ENCODE measurements at regions not wholly inside any gene's neighbourhood (a gene's known extent, or its start where the extent isn't known, plus 50 kb on each side); places are given as distances from the start of the nearest gene placed in this dataset.

DNA sequence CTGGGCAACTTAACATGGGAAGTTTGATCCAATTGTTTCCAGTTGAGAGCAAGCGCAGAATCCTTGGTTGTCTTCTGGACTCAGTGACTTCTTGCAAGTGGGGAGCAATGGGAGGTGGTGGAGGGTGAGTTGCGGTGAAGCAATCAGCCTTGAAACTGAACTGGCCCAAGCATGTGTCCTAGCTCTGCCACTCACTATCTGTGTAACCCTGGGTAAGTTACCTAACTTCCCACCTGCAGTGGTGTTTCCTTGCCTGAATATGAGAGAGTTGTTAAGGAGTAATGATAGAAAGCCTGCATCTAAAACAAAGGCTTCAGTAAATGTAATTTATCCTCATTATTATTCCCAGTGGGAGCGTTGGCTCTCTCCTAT is 132.5 kb upstream of the NFIA start:
- no peaks in the 10 kb centered on the region for H3K9me3 ChIP-seq
- TF ChIP-seq, protein P1, sequence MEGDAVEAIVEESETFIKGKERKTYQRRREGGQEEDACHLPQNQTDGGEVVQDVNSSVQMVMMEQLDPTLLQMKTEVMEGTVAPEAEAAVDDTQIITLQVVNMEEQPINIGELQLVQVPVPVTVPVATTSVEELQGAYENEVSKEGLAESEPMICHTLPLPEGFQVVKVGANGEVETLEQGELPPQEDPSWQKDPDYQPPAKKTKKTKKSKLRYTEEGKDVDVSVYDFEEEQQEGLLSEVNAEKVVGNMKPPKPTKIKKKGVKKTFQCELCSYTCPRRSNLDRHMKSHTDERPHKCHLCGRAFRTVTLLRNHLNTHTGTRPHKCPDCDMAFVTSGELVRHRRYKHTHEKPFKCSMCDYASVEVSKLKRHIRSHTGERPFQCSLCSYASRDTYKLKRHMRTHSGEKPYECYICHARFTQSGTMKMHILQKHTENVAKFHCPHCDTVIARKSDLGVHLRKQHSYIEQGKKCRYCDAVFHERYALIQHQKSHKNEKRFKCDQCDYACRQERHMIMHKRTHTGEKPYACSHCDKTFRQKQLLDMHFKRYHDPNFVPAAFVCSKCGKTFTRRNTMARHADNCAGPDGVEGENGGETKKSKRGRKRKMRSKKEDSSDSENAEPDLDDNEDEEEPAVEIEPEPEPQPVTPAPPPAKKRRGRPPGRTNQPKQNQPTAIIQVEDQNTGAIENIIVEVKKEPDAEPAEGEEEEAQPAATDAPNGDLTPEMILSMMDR (IDR thresholded peaks at IDR 0.05) = no peak
- peak in 3 of 4 donors; percentile 32 to 54 (median 47) for ATAC-seq
- H3K36me3 ChIP-seq (ENCODE audit: insufficient read depth in 1 of 2, low read depth in 1 of 2) = no peaks in the 10 kb centered on the region
- H3K4me3 ChIP-seq = no peak overlapping the region
- WGBS, 3 donors = 85 to 91% (median 86%) methylated on average over 3 of the region's 3 CpGs
- peaks cover 16% of the 10 kb centered on the region for H3K4me1 ChIP-seq
- intact Hi-C loops (cut with DNase I) = loop anchor here in 1 of 2 donors (10.0 kb wide), 1 partner anchor 85 kb away; no protein-coding TSS in a partner anchor
- no peaks in the 10 kb centered on the region for H3K27me3 ChIP-seq (ENCODE audit: insufficient read depth in 3 of 3, low read length in 2 of 3)
- no peak overlapping the region for H3K27ac ChIP-seq
- no peak for DNase-seq

DNA sequence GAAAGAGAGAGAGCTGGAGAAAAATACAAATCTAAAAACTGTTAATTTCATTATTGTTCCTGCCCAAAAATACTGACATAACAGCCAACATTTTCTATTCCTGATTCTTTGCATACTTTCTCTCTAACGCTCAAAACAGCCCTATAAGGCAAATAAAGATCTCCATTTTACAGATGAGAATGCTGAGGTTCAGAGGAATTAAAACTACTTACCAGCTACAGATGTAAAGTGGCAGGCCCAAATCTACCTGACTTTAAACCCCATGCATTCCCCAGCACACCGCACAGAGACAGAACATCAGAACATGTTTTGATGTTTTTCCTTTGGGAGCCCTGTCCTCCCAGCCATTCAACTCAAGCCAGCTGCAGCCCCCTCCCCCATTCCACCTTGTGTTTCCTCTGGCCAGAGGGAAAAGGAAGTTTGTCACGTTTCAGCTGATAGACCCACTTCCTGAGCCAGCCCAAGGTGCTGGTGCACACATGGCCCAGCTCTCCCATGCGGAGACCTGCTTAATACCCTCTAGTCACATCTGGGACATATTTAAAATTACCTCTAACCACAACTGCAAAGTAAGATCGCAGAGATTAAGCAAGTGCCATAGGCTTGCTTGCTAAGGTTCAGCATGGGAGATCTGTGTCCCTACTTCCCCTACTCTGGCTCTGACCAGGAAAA is 133.1 kb upstream of the NFIA start:
- H3K9me3 ChIP-seq = no peaks in the 10 kb centered on the region
- intact Hi-C loops (cut with DNase I) = loop anchor here in 1 of 2 donors (10.0 kb wide), 1 partner anchor 84 kb away; no protein-coding TSS in a partner anchor
- no peak overlapping the region for H3K27ac ChIP-seq
- ATAC-seq = peak in 1 of 4 donors; percentile 8
- DNase-seq = no peak
- peaks cover 16% of the 10 kb centered on the region for H3K4me1 ChIP-seq
- H3K36me3 ChIP-seq (ENCODE audit: insufficient read depth in 1 of 2, low read depth in 1 of 2) = no peaks in the 10 kb centered on the region
- TF ChIP-seq, protein P1 (IDR thresholded peaks at IDR 0.05) = no peak
- H3K27me3 ChIP-seq (ENCODE audit: insufficient read depth in 3 of 3, low read length in 2 of 3) = no peaks in the 10 kb centered on the region
- no peak overlapping the region for H3K4me3 ChIP-seq
- 64 to 71% (median 68%) methylated on average over 5 of the region's 5 CpGs for WGBS, 3 donors

DNA sequence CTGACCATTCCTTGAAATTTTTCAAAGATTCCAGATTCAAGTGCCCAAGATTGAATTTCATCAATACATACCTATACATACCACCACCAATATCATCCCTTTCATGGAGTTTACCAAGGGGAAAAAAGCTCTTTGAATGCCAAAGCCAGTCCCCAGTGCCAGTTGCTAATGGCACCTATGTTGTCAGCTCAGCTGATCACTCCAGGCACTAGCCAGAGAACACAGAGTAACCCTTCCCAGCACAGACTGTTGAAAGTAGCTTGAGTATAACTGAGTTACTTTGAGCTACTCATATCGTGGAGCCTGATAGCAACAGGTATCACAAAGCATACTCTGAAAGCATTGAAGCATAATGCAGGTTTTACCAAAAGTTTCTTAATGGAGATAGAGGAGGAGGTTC is 133.9 kb upstream of the NFIA start:
- no peak for DNase-seq
- H3K27me3 ChIP-seq (ENCODE audit: insufficient read depth in 3 of 3, low read length in 2 of 3) = no peaks in the 10 kb centered on the region
- 27 to 48% (median 47%) methylated on average over 1 of the region's 1 CpG for WGBS, 3 donors
- H3K36me3 ChIP-seq (ENCODE audit: insufficient read depth in 1 of 2, low read depth in 1 of 2) = no peaks in the 10 kb centered on the region
- intact Hi-C loops (cut with DNase I) = loop anchor here in 1 of 2 donors (10.0 kb wide), 1 partner anchor 84 kb away; no protein-coding TSS in a partner anchor
- H3K27ac ChIP-seq = no peak overlapping the region
- H3K4me1 ChIP-seq = peaks cover 16% of the 10 kb centered on the region
- peak; percentile 51 to 80 (median 72) for ATAC-seq
- no peaks in the 10 kb centered on the region for H3K9me3 ChIP-seq
- no peak overlapping the region for H3K4me3 ChIP-seq
- TF ChIP-seq, protein P1 (IDR thresholded peaks at IDR 0.05) = no peak

DNA sequence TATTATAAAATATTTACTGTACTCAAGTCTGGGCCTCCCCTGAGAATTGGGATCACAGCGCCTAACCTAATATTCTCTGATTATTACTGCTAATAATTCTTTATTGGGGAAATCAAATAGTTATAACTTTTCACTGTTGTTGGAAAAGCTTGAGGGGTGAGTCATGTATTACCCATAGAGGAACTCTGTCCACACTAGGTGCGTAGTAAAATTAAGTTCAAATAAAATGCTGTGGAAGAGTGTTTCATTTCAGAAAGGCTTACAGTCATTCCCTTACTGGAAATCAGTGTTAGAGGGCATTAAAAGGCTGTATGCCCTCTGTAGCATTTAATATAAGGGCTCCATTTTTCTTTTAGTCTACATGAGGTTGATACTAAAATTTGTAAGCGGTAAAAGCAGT is 135.0 kb upstream of the NFIA start:
- Histone ChIP-seq H3K4me3 (no peak overlapping the region), H3K27ac (no peak overlapping the region), H3K36me3 (ENCODE audit: insufficient read depth in 1 of 2, low read depth in 1 of 2) (no peaks in the 10 kb centered on the region), H3K9me3 (no peaks in the 10 kb centered on the region), H3K4me1 (peaks cover 16% of the 10 kb centered on the region), H3K27me3 (ENCODE audit: insufficient read depth in 3 of 3, low read length in 2 of 3) (no peaks in the 10 kb centered on the region)
- 94 to 97% (median 96%) methylated on average over 3 of the region's 3 CpGs for WGBS, 3 donors
- intact Hi-C loops (cut with DNase I) = loop anchor here in 1 of 2 donors (10.0 kb wide), 1 partner anchor 83 kb away; no protein-coding TSS in a partner anchor
- TF ChIP-seq, protein P1 (IDR thresholded peaks at IDR 0.05) = no peak
- DNase-seq (no peak), ATAC-seq (no peak)

Measured in psoas muscle (tissue), 7 donors.